ENCODE measurements at regions not wholly inside any gene's neighbourhood (a gene's known extent, or its start where the extent isn't known, plus 50 kb on each side); places are given as distances from the start of the nearest gene placed in this dataset.
A peak's percentile ranks its signal among the peaks of the same experiment; 100 is the strongest.

- TF ChIP-seq CTCF (conservative IDR thresholded peaks at IDR 0.05; ENCODE audit: low read depth, low read length) = no peak
- DNase-seq (ENCODE audit: low read depth) = no peak
- H3K4me3 ChIP-seq (ENCODE audit: low read depth, low read length) = no peak overlapping the region
Observed at GRCh38 chr4:36394352-36394903, 113.0 kb downstream of the DTHD1 start.

GRCh38 chr4:36399762-36400353, 118.4 kb downstream of the DTHD1 start:
- TF ChIP-seq CTCF (conservative IDR thresholded peaks at IDR 0.05; ENCODE audit: low read depth, low read length) = peak; percentile 89
- DNase-seq (ENCODE audit: low read depth) = no peak
- H3K4me3 ChIP-seq (ENCODE audit: low read depth, low read length) = no peak overlapping the region

GRCh38 chr4:36402008-36402758, 120.8 kb downstream of the DTHD1 start:
- no peak for TF ChIP-seq CTCF (conservative IDR thresholded peaks at IDR 0.05; ENCODE audit: low read depth, low read length)
- DNase-seq (ENCODE audit: low read depth) = no peak
- H3K4me3 ChIP-seq (ENCODE audit: low read depth, low read length) = no peak overlapping the region

- no peak for TF ChIP-seq CTCF (conservative IDR thresholded peaks at IDR 0.05; ENCODE audit: low read depth, low read length)
- DNase-seq (ENCODE audit: low read depth) = no peak
- no peak overlapping the region for H3K4me3 ChIP-seq (ENCODE audit: low read depth, low read length)
Observed at GRCh38 chr4:36411338-36411737, 129.9 kb downstream of the DTHD1 start.

- no peak overlapping the region for H3K4me3 ChIP-seq (ENCODE audit: low read depth, low read length)
- peak; percentile 60 for TF ChIP-seq CTCF (conservative IDR thresholded peaks at IDR 0.05; ENCODE audit: low read depth, low read length)
- no peak for DNase-seq (ENCODE audit: low read depth)
Observed at GRCh38 chr4:36414248-36414647, 132.8 kb downstream of the DTHD1 start.

GRCh38 chr4:36417146-36417545, 135.7 kb downstream of the DTHD1 start:
- H3K4me3 ChIP-seq (ENCODE audit: low read depth, low read length) = no peak overlapping the region
- TF ChIP-seq CTCF (conservative IDR thresholded peaks at IDR 0.05; ENCODE audit: low read depth, low read length) = no peak
- no peak for DNase-seq (ENCODE audit: low read depth)

Data from epithelial cell of proximal tubule (primary cell).